HG03280 (cell line): ENCODE measurements at regions not wholly inside any gene's neighbourhood (a gene's known extent, or its start where the extent isn't known, plus 50 kb on each side); places are given as distances from the start of the nearest gene placed in this dataset.
"Not testable (repeated sequence)": the region's sequence is repeated elsewhere in the genome, so short reads cannot be mapped to it uniquely, and the experiment has no call there.

Source experiments
- ATAC-seq: cut with Tn5 transposase; IDR thresholded peaks from one replicate; pipeline ENCODE4 v1.9.1; 2021; ENCODE audit warnings: mild to moderate bottlenecking, moderate library complexity; ENCODE audit not compliant: unreplicated experiment

DNA sequence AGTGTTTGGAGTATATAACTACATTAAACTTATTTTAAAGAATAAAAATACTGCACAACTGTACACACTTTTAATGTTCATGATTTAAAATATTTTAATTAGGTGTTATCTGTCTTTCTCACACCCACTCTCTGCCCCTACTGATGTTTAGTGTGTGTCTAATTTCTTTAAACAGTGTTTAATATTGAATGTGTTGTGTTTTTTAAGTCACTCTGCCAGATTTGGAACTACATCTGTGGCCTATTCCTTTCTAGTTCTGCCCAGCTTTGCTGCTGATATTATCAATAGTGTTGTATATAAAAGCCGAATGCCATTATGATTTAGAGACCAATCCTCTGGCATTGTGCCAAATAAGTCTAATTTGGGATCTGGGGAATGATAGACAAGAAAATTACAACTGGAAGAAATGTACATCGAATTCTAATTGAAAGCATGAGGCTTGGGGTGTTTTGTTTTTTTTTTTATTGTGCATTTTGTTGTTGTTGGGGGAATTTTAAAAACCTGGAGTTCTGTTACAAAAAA lies 398.0 kb downstream of the CPS1 start:
- ATAC-seq: no peak

DNA sequence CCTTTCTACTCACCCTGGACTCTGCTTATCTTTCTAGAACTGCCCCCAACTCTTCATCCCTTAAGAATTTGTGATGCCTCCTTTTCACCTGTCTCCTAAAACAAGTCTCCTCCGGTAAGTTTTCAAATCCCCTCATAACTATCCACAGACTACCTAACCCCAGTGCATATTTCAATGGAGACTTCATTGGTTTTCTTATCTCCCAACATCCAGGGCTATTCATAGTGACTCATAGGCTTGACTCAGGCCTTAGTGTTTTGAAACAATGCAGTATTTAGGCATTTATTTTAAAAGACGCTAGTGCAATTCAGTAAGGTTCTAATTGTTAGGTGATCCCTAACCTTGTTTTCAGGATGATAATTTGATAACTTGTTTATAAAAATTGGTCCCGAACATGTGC lies 399.2 kb downstream of the CPS1 start:
- no peak for ATAC-seq

DNA sequence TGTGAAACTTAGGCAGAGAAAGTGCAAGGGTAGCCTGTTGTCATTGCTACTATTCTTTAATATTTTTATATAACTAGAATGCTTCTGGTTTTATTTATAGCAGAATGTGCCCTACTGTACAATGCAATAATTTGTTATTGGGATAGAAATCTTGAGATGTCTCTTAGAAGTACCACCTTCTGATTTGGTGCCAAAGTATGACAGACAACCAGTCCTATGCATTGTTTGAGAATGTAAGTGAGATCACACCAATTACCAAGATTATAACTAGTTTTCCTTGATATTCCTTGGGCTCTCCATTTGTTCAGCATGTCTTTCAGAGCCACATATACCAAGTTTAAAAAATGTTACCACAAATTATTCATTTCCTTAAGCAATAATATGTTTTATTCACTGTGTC lies 399.7 kb downstream of the CPS1 start:
- no peak for ATAC-seq

DNA sequence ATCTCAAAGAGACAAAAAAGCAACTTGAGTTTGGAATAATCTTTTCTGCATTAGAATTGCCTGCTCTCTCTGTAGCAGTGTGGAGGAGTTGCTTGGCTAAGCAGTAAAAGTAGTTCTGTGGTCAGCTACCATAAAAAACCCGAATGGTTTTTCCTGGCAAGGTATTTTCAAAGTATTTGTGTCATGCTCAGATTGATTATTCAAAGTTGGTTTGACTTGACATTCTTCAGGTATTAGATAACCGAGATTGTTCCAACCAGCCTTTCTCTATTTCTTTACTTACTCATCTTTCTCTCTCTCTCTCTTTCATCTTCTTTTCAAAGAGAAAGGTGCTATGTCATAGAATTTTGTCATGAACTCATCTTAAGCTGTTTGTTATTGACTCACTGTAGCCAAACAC lies 404.9 kb downstream of the CPS1 start:
- no peak for ATAC-seq

DNA sequence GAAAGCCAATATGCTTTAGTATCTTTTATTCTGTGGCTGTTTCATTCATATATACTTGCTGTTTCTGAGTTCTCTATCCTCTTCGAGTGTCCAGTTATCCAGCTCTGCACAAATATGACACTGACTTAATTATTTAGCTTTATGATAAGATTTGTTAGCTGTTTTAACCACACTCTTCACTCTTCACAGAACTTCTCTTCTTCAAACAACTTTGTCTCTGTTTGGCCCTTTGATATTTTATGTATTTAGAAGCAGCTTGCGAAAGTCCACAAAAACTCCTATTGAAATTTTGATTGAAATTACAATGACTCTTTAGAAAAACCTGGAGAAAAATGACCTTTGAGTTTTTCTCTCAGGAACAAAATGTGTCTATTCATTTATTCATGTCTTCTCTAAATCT lies 407.0 kb downstream of the CPS1 start:
- ATAC-seq: no peak

DNA sequence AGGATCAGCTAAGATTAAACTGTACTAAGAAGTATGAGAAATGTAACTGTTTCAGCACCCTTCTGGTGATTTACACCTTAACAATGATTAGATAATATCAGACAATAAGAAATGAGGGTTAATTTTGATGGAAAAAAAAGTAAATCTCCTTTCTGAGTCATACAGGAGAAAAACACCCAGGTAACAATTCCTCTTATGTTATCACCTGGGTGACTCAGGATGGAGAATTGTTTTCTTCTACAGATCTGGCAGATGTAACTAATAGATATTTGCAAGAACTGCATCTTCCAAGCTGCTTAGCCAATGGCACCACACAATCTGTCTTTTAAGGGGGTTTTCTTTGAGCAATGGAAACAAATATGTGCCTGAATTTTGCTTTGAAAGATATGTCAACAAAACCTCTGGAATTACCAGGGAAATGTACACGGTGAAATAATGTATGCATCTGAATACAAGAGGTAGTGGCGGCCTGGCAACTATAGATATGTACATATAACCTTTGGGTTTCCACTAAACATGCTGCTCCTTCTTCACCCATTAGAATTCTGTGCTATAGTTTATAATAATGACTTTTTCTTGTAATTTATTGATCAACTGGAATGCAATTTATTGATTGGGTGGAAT lies 407.9 kb downstream of the CPS1 start:
- no peak for ATAC-seq

DNA sequence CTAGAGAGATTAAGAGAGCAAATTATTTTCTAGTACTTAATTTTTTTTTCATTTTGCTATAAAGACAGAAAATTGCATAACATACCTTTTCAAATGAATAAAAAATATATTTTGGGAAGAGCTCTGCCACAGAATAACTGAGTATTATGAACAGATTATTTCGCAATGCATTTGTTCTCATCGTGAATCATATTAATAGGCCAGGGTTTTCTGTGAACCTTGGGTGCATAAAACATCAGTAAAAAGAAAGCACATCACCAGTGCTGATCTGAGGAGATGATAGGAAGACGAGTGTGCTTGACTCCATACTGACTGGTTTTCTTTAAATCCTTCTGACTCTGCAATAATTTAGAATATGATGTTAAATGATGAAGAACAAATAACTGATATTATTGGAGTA lies 409.1 kb downstream of the CPS1 start:
- no peak for ATAC-seq

DNA sequence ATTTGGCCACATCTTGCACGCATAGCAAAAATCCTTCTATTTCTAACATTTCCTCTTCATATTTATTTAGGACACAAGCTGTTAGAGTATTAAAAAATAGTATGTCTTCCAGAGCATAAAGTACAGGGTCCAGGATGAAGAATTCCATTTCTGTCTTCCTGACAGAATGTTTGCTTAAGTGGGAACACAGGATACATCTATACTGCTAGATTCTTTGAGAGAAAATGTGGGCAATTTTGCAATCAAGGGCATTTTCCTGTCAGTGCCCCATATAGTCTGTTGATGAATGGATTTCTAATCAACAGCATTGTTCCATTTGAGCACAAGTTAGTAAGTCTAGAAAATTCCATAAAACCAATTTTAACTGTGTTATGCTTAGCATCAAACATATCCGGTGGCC lies 409.9 kb downstream of the CPS1 start:
- ATAC-seq: no peak

DNA sequence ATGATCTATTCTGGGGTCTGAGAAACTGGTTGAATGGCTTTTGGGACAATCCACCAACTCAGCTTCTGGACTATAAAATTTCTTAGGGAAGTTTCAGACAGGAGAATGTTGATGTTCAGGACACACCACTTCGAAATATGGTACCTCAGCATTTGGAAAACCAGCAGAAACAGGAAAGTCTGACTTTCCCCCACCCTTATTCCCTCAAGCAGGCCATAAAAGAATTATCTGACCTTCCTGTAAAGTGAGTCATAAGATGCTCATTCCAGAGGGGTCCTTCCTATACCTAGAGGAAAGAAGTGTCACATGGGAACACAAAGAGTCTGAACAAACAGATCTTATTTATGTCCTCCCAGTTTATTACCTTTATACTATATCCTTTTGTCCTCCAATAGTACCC lies 415.0 kb downstream of the CPS1 start:
- no peak for ATAC-seq

DNA sequence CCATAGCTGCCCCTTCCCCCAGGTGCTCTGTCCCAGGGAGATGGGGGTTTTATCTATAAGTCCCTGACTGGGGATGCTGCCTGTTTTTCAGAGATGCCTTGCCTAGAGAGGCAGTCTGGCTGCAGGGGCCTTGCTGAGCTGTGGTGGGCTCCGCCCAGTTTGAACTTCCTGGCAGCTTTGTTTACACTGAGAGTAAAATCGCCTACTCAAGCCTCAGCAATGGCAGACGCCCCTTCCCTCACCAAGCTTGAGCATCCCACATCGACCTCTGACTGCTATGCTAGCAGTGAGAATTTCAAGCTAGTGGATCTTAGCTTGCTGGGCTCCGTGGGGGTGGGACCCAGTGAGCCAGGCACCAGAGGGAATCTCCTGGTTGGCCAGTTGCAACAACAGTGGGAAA lies 430.4 kb downstream of the CPS1 start:
- ATAC-seq: not testable (repeated sequence)

DNA sequence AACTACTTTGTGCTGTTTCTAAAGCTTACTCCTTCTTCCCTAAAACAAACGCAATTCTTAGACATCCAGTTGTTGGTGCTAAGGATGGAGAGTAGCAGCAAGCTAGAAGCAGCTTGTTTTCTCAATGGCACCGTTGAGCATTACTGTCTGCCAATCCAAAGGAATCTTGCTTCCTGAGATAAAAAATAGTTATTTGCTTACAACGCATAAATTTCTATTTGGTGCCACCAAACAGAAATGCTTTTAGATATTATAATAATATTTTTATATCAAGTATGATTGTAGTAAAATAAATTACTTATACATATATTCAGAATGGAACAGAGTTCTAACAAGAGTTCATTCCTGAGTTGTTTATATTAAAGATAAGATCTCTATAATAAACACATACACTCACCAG lies 434.7 kb downstream of the CPS1 start:
- no peak for ATAC-seq

DNA sequence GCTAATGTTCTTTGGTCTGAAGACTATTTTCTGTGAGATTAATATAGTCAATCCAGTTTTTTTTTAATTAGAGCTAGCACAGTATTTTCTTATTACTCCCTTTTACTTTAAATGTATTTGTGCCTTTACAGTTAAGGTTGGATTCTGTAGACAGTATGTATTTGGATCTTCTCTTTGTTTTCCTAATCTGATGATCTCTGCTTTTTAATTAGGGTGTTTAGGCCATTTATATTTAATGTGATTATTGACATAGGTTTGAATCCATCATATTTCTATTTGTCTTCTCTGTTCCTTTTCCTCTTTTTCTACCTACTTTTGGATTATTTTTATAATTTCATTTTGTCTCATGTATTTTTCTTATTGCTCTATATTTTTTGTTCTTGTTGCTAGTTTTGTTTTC lies 437.7 kb downstream of the CPS1 start:
- no peak for ATAC-seq

DNA sequence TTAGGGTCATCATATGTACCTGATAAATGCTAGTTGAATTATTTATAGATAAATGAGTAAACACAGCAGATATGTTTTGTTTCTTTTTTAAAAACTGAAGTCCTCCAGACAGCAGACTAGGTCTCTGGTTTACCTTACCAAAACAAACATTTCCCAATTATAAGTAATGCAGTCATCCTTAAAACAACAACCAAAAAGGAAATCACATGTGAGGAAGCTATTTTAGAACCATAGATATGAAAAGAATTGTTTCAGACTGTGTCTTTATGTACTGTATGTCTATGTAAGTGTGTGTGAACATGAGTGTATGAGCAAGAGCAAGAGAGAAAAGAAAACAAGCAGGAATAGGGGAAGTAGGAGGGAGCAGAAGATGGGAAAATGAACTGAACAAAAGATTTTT lies 441.0 kb downstream of the CPS1 start:
- no peak for ATAC-seq

DNA sequence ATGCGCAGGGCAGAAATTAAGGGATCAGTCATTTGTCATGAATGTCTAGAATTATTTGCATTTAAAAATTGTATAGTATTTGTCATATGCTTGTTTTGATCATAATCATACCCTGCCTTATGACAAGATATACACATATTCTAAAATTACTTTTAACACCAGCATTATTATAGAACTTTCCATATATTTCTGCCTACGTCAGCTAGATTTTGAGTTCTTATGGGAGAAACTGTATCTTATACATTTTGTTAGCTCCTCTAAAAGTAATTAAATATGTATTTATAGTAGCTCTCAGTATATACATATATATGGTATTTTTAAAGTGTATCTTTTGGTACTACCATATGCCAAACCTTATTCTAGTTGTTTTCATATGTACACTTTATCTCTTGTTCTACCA lies 441.9 kb downstream of the CPS1 start:
- ATAC-seq: no peak

DNA sequence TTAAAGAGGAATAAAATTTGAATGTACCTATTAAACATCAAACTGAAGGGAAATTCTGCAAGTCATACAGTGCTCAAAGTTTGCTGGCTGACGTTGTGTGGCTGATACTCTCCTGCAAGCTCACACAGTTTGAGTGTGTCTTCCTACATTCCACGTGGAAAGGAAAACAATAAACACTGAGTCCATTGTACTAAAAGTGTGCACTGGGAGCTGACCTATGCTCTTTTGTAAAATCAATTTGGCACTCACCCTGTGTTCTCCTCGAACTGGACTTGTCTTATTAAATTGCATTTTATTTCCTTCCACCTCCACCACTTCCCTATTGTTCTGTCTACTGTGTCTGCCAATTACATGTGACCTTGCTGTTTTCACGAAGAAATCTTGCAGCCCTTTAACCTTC lies 458.0 kb downstream of the CPS1 start:
- no peak for ATAC-seq

DNA sequence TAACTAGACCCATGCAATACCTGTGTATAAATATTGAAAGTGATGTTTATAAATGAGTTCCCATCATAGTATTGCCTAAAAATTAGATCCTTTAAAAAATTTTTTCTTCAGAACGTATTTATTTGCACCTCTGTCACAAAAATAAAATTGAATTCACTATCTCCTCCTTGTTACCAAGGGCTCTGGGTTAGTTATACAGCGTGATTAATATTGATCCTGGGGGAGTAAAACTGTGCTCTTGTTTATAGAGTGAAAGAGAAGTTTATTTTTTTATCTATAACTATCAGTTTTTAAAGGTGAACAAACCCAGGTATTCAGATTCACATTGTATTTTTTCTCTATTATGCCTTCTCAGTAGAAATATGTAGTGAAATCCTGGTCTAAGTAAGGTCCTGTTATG lies 458.5 kb downstream of the CPS1 start:
- no peak for ATAC-seq

DNA sequence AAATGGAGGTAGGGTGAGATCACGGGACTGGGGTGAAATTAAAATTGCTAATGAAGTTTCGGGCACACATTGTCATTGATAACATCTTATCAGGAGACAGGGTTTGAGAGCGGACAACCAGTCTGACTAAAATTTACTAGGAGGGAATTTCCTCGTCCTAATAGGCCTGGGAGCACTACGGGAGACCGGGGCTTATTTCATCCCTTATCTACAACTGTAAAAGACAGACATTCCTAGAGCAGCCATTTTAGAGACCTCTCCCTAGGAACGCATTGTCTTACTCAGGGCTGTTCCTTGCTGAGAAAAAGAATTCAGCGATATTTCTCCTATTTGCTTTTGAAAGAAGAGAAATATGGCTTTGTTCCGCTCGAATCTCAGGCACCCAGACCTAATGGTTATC lies 468.7 kb downstream of the CPS1 start:
- ATAC-seq: not testable (repeated sequence)

DNA sequence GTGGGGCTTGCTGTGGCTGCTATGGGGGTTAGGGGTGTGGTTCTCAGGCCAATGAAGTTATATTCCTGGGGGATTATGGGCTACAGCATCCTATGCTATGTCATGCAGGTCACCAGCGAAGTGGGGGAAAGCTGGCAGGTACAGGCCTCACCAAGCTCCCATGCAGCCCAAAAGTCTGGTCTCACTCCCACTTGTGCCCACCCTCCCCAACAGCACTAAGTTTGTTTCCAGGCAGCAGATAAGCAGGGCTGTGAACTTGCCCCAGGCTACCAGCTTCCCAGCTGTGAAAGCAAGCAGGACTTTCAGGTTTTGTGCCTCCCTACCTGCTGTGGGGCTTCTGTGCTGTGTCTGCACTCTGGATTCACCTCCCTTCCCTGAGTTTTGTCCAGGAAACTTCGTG lies 469.7 kb downstream of the CPS1 start:
- ATAC-seq: no peak

DNA sequence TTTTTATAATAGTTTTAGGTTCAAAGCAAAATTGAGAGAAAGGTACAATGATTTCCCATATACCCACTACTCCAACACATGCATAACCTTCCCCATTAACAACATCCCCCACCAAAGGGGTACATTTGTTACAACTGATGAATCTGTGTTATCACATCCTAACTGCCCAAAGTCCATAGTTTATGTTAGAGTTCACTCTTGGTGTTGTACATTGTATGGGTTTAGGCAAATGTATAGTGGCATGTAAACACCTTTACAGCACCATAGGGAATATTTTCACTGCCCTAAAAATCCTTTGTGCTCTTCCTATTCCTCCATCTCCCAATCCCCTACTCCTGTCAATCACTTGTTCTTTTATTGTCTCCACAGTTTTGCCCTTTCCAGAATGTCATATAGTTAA lies 471.6 kb downstream of the CPS1 start:
- ATAC-seq: no peak

DNA sequence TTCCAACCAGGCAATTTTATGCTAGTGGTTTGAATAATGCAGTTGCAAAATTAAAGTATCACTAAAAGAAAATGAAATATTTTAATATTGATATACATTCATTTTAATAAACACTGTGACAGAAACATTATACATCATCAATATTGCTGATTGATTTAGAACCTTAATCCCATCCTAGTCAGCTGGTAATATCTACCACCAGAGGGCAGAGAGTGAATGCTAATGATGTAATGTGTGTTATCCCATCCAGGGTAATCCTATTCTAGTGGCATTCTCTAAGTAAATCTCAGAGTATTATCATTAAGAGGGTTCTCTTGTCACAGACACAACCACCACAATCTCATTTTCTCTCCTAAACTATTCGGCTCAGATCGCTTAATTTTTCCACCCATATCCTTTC lies 477.4 kb downstream of the CPS1 start:
- ATAC-seq: no peak

DNA sequence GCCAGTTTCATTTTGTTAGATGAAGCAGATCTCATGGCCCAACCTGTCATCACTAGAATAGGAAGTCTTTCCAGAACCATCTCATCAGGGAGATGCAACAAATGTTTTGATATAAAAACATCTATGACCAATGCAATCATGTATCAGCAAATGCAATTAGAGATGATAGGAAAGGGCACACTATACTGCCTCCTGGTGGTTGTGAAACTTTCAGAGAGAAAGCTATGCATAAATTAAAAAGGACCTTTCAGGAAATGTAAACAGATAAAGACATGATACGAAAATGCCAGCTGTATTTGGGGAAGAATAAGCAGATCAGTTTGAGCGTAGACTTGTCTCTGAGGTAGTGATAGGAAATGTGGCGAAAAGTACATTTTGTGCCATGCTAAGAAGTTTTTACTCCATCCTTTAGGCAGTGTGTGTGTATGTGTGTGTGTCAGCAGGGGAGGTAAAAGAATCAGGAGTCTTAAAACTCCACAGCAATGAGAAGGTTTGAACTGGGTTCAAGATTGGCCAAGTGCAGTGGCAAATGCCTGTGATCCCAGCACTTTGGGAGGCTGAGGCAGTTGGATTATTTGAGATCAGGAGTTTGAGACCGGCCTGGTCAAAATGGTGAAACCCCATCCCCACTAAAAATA lies 479.3 kb downstream of the CPS1 start:
- ATAC-seq: peak; percentile 53

DNA sequence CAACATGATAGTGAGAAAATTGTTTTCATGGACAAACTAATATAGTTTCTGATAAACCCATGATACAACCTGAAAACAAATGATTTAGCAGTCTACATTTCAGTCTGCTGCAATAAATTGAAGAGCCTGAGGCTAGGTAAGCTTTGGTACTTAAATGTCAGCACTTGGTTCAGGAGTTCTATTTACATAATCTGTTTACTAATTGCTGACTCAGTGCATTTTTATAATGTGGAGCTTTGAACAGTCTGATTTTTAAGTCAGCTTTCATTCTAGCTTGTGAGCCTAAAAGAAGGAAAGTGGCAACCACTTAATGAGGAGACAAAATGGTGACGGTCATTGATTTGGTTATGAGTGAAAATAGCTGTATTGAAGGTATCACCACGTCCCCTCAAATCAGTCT lies 488.6 kb downstream of the CPS1 start:
- ATAC-seq: no peak
